Stimulated activated CD8-positive, alpha-beta memory T cell treated with anti-CD3 and anti-CD28 coated beads, Interleukin-7, amount 100 ng/mL, for 4 hours (primary cell): ENCODE measurements at regions not wholly inside any gene's neighbourhood (a gene's known extent, or its start where the extent isn't known, plus 50 kb on each side); places are given as distances from the start of the nearest gene placed in this dataset.
"Not testable (repeated sequence)": the region's sequence is repeated elsewhere in the genome, so short reads cannot be mapped to it uniquely, and the experiment has no call there.

ENCODE experiments used
- DNase-seq, 2 donors: peaks; one replicate each; pipeline ENCODE4 v3.0.0-alpha.2; 2020; ENCODE audit warnings: low read depth in 2 of 2

DNA sequence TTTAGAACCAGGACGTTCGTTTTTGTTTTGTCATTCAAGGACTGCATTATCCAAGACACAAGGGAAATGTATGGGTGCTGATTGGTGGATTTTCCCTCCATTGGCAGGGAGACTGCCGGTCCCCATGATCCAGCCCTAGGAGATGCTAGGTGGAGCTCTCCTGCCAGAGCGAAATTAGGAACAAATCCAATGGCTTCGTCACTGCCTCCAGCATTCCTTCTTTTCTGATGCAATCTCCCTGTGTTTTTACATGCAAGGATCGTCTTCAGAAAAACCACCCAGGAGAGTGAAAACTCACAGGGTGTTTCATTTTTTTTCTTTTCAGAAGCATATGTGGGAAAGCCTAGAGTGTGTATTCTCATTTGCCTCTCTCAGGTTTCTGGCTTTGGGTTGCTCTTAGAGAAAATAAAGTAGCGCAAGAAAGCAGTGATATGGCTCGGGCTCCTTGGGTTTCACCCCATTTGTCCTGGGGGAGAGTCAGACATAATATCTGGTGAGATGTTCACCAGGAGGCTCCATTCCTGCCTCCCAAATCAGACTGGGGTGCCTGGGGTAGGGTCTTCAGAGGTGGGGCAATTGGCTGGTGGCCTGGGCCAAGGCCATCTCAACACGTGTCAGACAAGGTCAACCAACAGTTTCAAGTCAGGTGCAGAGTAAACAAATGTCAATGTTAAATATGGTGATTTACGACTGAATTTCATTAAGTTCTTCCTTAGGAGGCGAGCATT, 450.9 kb upstream of the MKI67 start:
- DNase-seq: no peak

DNA sequence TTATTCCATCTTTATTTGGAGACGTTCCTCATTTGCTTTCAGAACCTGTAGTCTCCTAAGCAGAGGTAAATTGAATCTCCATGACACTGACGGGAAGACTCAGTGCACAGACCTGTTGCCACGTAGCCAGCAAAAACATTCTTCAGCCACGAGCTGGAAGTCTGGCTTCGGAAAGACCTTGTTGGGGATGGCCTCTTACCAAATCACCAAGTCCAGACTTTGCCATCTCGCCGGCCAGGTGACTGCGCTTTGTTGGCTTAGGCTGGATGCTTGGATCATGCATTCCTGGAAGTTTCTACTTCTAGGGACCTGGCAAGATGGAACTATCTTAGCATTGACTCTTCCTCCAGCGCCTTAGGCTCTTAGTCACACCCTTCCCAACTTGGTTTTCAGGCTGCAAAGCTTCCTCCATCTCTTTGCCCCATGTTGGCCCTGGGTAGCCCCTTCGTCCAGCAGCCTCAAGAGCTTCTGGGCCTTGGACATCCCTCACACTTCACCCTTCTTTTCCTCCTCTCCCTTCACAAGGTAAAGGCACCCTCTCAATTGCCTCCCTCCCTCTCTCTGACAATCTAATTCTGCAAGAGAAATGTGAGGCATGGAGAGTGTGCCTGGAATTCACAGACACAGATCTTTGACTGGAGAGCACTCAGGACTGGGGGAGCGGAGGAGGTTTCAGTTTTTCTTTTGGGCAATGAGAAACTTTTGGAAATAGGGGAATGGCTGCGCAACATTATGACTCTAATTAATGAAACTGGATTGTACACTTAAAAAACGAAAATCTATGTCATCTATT, 451.9 kb upstream of the MKI67 start:
- DNase-seq: no peak

DNA sequence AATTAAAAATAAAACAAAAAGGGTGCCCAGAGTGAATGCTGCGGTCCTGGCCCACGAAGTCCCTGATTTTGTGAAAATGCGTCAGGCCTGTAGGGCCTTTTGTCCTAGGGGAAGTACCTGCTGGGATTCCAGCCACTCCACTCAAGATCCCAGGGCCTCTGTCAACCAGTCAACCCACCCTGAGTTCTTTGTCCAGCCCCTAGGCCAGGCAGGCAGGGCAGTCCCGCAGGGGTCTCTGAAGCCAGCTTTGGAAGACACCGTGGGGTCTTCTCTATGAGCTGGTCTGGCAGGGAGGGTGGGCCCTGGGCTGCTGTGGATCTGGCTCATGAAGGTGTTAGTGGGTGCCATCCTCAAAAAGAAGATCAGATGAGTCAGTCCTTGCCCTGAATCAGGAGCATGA, 452.5 kb upstream of the MKI67 start:
- DNase-seq: no peak

DNA sequence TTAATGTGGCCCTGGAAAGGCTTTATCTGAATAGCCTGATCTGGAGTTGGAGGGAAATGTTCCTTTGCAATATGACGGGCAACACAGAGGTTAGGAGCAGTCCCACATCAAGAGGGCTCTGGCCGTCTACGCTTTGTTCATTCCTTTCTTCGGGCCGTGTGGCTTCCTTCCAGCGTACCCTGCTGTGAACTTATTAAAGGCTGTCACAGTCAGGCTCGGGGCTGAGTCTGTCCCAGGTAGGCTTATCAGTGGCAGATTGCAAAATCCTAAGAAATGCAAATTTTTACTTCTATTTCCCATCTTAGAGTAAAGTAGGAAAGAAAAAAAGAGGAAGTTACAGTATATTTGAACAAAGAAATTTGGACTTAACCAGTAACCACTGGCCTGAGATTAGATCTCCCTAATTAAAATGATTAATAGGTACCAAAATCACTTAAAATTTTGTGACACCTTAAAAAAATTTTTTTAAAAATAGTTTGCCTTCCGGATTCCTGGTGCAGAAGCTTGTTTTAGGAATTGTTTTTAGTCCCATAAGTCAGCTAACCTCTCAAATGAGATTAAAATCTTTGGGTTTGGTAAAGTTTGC, 453.1 kb upstream of the MKI67 start:
- DNase-seq: no peak

DNA sequence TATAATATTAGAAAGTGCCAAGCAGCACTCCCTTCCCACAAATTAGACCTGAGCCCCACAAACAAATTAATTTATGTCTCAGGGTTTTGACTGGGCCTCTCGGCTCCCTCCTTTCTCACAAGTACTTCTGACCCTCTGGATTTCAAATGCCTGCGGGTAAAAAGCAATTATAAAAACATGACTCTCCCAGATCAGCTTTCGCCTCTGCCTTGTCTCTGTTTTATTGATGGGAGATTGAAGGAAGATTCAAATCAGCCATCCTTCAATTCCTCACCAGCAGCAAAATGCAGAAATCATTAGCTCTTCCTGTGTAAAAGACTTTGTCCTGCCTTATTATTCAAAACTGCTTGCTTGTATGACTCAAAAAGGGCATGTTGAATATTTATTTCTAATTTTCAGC, 453.7 kb upstream of the MKI67 start:
- no peak for DNase-seq

DNA sequence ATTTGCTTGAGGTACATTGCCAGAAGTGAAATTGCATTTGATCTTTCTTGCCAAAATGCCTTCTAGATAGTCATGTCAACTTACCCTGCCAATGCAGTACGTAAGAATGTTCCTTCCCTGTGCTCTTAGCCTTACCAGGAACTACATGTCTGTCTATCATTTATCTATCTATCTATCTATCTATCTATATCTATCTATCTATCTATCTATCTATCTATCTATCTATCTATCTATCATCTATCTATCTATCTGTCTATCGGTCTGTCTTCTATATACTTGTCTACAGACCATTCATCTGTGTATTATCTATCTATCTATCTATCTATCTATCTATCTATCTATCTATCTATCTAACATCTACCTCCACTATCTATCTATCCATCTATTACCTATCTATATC, 456.9 kb upstream of the MKI67 start:
- not testable (repeated sequence) for DNase-seq

DNA sequence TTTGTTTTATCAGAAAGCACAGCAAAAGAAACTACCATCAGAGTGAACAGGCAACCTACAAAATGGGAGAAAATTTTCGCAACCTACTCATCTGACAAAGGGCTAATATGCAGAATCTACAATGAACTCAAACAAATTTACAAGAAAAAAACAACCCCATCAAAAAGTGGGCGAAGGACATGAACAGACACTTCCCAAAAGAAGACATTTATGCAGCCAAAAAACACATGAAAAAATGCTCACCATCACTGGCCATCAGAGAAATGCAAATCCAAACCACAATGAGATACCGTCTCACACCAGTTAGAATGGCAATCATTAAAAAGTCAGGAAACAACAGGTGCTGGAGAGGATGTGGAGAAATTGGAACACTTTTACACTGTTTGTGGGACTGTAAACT, 460.4 kb upstream of the MKI67 start:
- not testable (repeated sequence) for DNase-seq

DNA sequence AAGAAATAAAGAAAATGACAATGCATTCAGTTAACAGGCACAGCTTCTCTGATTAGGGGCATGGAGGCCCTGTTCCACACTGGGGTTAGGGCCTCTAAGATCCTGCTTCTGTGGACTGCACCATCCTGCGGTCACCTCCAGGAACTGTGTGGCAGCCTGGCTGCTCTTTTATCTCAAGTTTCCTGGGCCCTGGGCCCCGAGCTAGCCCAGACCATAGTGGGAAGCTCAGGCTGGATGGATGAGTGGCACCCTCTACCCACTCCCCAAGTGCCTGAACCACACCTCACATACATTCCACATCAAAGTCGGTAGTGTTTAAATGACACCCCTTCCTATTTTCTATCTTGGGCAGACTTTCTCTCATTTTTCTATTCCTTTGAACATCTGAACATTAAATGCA, 461.5 kb upstream of the MKI67 start:
- DNase-seq: no peak

DNA sequence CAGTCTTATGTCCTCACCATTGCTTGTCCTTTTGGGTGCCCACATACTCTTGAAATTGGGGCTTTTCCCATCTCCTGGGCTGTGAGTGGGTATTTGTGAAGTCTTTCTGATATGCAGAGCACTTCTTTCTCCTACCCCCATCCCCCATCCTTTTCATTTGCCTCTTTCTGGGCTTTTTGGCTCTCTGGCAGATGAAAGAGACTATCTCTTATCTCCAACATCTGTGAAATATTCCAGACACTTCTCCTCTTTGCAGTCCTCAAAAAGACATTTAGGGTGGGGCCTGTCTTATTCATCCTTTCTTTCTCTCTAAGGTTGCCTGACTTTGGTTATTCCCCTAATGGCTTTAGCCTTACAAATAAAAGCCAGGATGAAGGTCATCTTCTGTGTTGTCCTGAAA, 462.2 kb upstream of the MKI67 start:
- DNase-seq: no peak

DNA sequence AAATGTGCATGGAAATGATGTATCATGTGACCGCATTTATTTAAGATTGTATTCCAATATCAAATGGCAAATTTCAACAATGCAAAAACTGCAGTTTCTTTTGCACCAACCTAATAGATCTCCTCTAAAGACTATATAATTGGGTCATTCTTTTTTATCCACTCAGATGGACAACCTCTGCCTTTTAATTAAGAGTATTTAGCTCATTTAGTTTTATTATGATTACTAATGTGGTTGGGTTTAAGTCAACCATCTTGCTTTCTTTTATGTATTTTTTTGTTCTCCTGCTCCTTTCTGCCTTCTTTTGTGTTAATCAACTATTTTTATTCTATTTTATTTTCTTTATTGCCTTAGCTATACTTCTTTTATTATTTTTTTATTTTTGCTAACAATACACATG, 468.5 kb upstream of the MKI67 start:
- no peak for DNase-seq

DNA sequence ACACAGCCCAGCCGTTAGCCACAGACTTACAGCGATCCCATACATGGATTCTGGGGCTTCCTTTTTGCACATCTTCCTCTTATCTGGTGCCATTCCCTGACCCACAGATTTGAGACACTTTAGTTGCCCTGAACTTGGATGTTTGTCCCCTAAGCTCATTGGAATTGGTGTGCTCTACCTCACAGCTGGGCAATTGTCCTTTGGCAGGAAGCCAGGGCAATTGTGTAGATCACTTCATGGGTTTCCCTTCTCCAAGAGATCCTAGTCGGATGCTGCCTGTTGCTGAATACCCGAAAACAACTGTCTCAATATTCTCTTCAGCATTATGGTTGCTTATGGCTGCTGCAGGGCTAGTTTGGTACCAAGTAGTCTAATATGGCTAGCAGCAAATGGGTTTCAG, 470.7 kb upstream of the MKI67 start:
- DNase-seq: no peak

- DNase-seq: no peak
Observed at GRCh38 chr10:128599030-128599429, 472.8 kb upstream of the MKI67 start.

- no peak for DNase-seq
Observed at GRCh38 chr10:128599538-128599937, 473.3 kb upstream of the MKI67 start.

GRCh38 chr10:128602183-128602582, 476.0 kb upstream of the MKI67 start:
- no peak for DNase-seq

GRCh38 chr10:128604025-128604424, 477.8 kb upstream of the MKI67 start:
- no peak for DNase-seq

GRCh38 chr10:128605180-128605579, 479.0 kb upstream of the MKI67 start:
- no peak for DNase-seq

- no peak for DNase-seq
Observed at GRCh38 chr10:128606055-128606454, 479.8 kb upstream of the MKI67 start.

- DNase-seq: no peak
Observed at GRCh38 chr10:128608791-128609190, 482.6 kb upstream of the MKI67 start.

DNA sequence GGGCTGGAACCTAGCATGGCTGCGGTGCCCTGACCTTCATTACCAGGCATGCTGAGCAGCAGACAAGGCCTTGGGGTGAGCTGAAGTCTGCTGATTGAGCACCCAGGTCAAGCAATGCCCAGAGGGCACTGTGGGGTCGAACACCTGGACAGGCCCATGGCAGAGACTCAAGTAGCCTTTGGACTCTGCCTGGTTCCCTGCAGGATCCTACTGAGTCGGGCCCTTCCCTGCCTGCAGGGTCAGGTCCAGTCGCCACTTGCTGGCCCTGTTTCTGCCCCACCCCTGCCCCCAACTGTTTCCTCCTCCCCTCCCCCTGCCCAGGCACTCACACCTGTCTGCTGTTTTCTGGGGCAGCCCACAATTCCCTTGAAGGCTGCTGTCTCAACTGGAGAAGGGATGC, 483.2 kb upstream of the MKI67 start:
- DNase-seq: no peak

GRCh38 chr10:128610113-128610512, 483.9 kb upstream of the MKI67 start:
- DNase-seq: no peak

DNA sequence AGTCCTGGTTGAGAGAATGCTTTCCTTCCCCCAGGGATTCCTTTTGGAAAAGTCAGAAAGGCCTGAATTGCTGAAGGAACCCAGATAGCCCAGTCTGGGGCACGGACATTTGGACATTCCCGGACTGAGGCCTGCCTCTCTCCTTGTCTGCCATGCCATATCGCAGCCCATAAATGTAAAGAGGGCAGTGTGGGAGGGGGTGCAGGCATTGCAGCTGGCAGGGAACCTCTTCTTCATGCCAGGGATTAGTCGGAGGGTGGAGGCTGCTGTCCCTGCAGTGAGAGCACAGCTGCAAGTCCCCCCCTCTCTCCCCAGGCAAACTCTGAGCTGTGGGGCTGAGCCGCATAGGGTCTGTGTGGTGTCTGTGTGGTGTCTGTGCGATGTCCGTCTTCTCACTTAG, 486.0 kb upstream of the MKI67 start:
- DNase-seq: no peak

DNA sequence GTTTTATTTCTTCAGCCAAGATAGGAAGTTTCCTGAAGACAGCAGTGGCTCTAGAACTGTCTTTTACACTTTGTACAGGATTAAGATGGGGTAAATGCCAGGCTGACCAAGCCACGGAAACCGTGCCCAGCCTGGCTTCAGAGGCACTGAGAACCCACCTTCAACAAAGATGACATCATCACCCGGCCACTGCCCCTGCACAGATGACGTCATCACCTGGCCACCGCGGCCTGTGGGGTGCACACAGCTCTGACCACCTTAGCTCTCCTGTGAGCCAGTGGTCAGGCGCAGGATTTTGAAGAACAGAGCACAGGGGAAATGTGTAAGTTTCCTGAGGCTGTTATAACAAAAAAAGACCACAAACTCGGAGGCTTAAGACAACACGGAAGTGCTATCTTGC, 486.4 kb upstream of the MKI67 start:
- no peak for DNase-seq

DNA sequence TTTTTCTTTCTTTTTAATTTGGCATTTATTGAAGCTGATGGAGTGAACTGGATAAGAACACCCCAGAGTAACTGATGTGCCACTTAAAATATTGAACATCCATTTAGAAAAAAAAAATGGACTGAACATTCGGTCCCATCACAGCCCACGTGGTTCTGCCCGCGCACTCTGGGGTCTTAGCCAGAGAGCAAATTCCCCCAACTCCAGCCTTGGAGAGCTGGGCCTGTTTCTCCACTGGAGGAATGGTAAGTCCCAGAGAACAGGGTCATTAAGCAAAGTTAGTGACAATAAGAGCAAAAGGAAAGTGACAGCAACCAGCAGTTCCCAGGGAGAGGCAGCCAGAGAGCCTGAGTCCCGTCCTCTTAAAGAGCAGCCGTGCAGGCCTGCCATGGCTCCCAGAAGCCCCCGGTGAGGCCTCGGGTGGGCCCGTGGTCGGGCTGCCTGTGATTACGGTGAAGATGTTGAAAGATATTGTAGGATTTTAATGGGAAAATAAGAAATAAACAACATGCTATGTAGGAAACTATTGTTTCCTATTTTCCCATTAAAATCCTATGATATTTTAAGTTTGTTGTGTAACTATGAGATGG, 487.9 kb upstream of the MKI67 start:
- no peak for DNase-seq
